Osteoblast (primary cell): ENCODE measurements at regions not wholly inside any gene's neighbourhood (a gene's known extent, or its start where the extent isn't known, plus 50 kb on each side); places are given as distances from the start of the nearest gene placed in this dataset.

ENCODE experiments used
- DNase-seq: peaks from one replicate; pipeline ENCODE4 v3.0.0; 2011; ENCODE audit warnings: low spot score, mixed read lengths; ENCODE audit not compliant: insufficient read length; ENCODE audit errors: missing footprints
- H2AFZ ChIP-seq: 2 replicates; pipeline ENCODE4 v1.6.0; 2011; ENCODE audit warnings: mild to moderate bottlenecking, low read length
- H3K27ac ChIP-seq: 2 replicates; pipeline ENCODE4 v1.5.1; 2011; ENCODE audit warnings: mild to moderate bottlenecking, low read depth, low read length, moderate library complexity
- H3K27me3 ChIP-seq: 2 replicates; pipeline ENCODE4 v1.6.0; 2012; ENCODE audit warnings: mild to moderate bottlenecking, control low read depth, inconsistent platforms, low read length, moderate library complexity; ENCODE audit not compliant: insufficient read depth
- H3K36me3 ChIP-seq: 2 replicates; pipeline ENCODE4 v1.5.1; 2011; ENCODE audit warnings: mild to moderate bottlenecking, low read length, control low read depth, moderate library complexity; ENCODE audit not compliant: insufficient read depth
- H3K4me1 ChIP-seq: 2 replicates; pipeline ENCODE4 v1.5.1; 2011; ENCODE audit warnings: mild to moderate bottlenecking, low read length, control low read depth, moderate library complexity; ENCODE audit not compliant: insufficient read depth
- H3K4me2 ChIP-seq: 2 replicates; pipeline ENCODE4 v1.6.0; 2011; ENCODE audit warnings: mild to moderate bottlenecking, low read length; ENCODE audit not compliant: insufficient read depth
- H3K4me3 ChIP-seq: fragments of 200-600 bp; sonication (generic); 3 replicates; pipeline ENCODE4 v1.5.1; 2012; ENCODE audit warnings: mild to moderate bottlenecking, low read length, inconsistent platforms; ENCODE audit not compliant: insufficient read depth
- H3K79me2 ChIP-seq: 2 replicates; pipeline ENCODE4 v1.6.0; 2012; ENCODE audit warnings: mild to moderate bottlenecking, low read length, control low read depth, inconsistent platforms; ENCODE audit not compliant: insufficient read depth
- H3K9me3 ChIP-seq: 2 replicates; pipeline ENCODE4 v1.5.1; 2011; ENCODE audit warnings: low read depth, low read length, control low read depth
- H4K20me1 ChIP-seq: 2 replicates; pipeline ENCODE4 v1.6.0; 2012; ENCODE audit warnings: mild to moderate bottlenecking, low read length, control low read depth; ENCODE audit not compliant: insufficient read depth
- CTCF ChIP-seq: IDR thresholded peaks from 2 replicates; pipeline ENCODE4 v1.5.1; 2011; ENCODE audit warnings: mild to moderate bottlenecking, low read depth, low read length, moderate library complexity; ENCODE audit errors: extremely low read depth

- Histone ChIP-seq H3K79me2 (no peaks in the 10 kb centered on the region), H3K27ac (no peak overlapping the region), H3K4me2 (peak overlapping the region; percentile 72), H3K27me3 (no peaks in the 10 kb centered on the region), H2AFZ (peak overlapping the region; percentile 81), H4K20me1 (no peaks in the 10 kb centered on the region), H3K36me3 (no peaks in the 10 kb centered on the region), H3K4me3 (peak overlapping the region; percentile 42), H3K9me3 (no peaks in the 10 kb centered on the region), H3K4me1 (peaks cover 5% of the 10 kb centered on the region)
- TF ChIP-seq CTCF: peak; percentile 88
- DNase-seq: no peak
Measured at GRCh38 chr21:35940074-35940927, 120.0 kb downstream of the SETD4 start.

DNA sequence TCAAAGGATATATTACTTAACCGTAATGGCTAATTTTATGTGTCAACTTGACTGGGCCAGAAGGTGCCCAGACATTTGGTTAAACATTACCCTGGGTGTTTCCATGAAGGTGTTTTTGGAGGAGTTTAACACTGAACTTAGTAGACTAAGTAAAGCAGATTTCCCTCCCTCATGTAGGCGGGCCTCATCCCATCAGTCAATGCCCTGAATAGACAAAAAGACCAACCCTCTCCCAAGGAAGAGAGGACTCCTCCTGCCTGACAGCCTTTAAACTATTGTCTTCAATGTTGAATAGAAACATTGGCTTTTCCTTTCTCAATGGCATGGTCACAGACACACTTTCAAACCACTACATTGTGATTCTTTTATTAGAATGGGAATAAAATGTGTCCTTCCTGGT, 121.9 kb downstream of the SETD4 start:
- H2AFZ ChIP-seq: no peak overlapping the region

GRCh38 chr21:35933466-35933865, 126.9 kb downstream of the SETD4 start:
- Histone ChIP-seq H2AFZ (peak overlapping the region; percentile 34), H3K36me3 (no peaks in the 10 kb centered on the region)
- peak; percentile 75 for DNase-seq

More for the DNA sequence above, 121.9 kb downstream of the SETD4 start:
- H3K4me3 ChIP-seq: no peak overlapping the region
- peaks cover 11% of the 10 kb centered on the region for H3K4me1 ChIP-seq
- no peak overlapping the region for H3K27ac ChIP-seq
- no peaks in the 10 kb centered on the region for H3K9me3 ChIP-seq
- no peaks in the 10 kb centered on the region for H3K79me2 ChIP-seq
- no peak for DNase-seq
- no peak for TF ChIP-seq CTCF
- H3K4me2 ChIP-seq: no peak overlapping the region
- H3K27me3 ChIP-seq: no peaks in the 10 kb centered on the region
- H3K36me3 ChIP-seq: no peaks in the 10 kb centered on the region
- no peaks in the 10 kb centered on the region for H4K20me1 ChIP-seq

More at GRCh38 chr21:35933466-35933865, 126.9 kb downstream of the SETD4 start:
- H3K4me1 ChIP-seq: peaks cover 21% of the 10 kb centered on the region
- H3K9me3 ChIP-seq: no peaks in the 10 kb centered on the region
- H3K4me3 ChIP-seq: no peak overlapping the region
- peak overlapping the region; percentile 50 for H3K4me2 ChIP-seq
- no peaks in the 10 kb centered on the region for H3K27me3 ChIP-seq
- no peaks in the 10 kb centered on the region for H4K20me1 ChIP-seq
- H3K27ac ChIP-seq: no peak overlapping the region
- peak; percentile 50 for TF ChIP-seq CTCF
- no peaks in the 10 kb centered on the region for H3K79me2 ChIP-seq
